HG03159 (cell line): ENCODE measurements at regions not wholly inside any gene's neighbourhood (a gene's known extent, or its start where the extent isn't known, plus 50 kb on each side); places are given as distances from the start of the nearest gene placed in this dataset.
"Not testable (repeated sequence)": the region's sequence is repeated elsewhere in the genome, so short reads cannot be mapped to it uniquely, and the experiment has no call there.

Experiments
- ATAC-seq: cut with Tn5 transposase; IDR thresholded peaks from one replicate; pipeline ENCODE4 v1.9.1; 2021; ENCODE audit warnings: mild to moderate bottlenecking, moderate library complexity; ENCODE audit not compliant: unreplicated experiment

DNA sequence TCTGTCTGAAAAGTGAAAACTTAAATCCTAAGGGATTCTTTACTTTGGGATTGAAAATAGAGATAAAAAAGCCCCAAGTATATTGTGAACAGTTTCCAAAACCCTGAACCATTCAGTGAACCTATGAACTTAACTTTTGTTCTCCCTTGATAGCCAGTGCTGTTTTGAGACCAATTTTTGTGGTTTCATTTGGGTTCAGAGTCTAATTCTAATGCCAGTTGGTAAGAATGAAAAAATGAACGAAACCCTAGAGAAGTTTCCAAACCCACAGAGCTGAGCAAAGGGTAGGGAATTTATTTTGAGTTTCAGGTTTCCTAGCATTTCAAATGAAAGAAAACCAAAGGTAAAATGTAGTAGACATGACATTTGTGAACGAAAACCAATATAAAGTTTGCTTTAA, 1366.8 kb downstream of the EFNA5 start:
- no peak for ATAC-seq

DNA sequence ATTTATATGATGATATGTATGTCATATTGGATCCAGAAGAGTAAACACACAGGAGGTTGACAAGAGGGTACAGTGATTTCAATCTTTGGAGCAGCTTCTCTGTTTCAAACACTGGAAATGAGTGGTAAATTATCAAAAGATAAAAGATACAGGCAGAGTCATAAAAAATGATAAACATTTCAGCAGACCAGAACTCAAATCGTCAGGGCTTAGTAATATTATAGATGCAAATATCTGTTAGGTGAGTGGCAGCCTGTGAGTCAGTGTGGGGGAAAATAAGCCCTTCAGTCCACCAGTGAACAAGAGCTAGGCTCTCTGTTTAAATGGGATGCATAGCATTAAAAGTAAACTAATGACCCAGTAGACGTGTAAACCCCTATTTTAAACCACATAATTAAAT, 1378.1 kb downstream of the EFNA5 start:
- ATAC-seq: no peak

DNA sequence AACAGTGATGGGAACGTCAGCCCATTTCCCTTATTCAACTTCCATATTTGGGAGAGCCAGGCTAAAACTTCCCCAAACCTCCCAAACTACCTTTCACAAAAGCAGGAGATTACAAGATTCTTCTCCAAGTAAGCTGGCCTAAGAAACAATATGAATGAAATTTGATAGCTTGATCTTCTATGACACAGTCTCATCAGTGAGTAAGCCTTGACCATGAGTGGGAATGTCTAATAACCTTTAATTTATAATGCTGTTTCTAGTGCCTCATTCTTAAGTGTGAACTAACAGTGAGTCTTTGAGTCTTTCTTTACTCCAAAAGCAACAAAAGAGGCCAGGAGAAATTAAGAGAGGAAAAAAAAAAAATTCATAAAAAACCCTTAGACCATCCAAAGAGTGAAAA, 1379.9 kb downstream of the EFNA5 start:
- no peak for ATAC-seq

DNA sequence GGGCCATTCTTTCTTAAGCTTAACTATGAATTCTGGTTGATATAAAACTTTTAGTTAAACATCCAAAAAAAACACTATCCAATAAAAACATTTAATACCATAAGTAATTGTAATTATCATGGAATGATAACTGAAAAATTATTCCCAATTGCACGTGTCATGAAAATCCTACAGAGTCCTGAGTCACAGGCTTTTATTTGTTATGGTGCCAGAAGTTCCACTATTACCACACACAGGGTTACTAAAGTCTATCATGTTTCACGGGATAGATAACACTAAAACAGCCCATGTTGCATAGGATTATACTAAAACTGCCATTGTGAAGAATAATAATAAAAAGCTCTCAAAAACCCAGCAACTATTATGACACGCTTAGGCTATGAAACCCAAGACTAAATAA, 1381.8 kb downstream of the EFNA5 start:
- ATAC-seq: no peak

DNA sequence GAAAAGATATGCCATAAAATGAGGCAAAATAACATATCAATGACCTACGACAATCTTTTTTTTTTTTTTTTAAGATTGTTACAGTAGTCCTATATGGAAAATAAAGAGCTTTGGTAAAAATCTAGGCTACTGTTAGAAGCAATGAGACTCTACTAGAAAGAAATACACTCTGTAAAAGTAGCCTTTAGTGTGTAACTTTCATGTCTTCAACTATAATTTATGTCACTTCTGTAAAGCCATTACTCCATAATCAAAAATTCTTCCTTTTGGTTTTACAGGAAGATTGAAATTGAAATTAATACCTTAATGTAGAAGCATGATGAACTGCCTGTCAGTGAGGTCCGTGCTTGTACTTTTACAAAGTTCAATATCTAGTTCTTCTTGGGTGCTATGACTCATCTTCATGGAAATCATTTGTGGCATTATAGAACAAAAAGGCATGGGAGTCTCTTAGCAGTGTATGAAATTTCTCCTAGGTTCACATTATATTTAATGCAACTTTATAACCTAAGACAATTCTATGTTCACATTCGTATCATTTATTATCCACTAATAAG, 1393.1 kb downstream of the EFNA5 start:
- no peak for ATAC-seq

DNA sequence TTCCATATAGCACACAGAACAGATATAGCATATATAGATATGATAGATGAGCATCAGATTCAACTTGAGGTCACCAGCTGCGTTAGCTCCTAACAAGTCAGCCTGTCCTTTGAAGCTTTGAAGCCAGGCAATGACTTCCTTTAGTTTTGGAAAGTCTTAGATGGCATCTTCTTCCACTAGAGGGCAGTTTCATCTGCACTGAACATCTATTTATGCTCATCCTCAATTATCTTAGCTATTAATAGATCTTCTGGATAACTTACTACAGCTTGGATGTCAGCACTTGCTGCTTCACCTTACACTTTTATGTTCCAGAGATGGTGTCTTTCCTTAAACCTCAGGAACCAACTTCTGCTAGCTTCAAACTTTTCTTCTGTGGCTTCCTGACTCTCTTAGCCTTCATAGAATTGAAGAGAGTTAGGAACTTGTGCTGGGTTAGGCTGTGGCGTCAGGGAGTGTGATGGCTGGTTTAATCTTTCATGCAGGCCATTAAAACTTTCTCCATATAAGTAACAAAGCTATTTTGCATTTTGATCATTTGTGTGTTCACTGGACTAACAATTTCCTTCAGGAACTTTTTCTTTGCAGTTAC, 1401.4 kb downstream of the EFNA5 start:
- no peak for ATAC-seq

DNA sequence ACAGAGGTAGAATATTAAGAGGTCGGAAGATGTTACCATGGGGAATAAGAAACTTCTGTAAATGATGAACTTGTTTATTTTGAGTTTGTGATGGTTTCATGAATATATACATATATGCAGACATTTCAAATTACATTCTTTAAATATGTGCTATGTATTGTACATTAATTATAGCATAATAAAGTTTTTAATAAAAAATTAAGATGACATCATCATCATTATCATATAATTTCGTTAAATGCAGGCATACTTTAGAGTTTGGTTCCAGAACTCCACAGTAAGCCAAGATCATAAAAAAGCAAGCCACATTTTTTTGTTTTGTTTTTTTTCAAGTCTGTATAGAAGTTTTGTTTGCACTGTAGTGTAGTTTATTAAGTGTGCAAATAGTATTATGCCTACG, 1403.5 kb downstream of the EFNA5 start:
- no peak for ATAC-seq

DNA sequence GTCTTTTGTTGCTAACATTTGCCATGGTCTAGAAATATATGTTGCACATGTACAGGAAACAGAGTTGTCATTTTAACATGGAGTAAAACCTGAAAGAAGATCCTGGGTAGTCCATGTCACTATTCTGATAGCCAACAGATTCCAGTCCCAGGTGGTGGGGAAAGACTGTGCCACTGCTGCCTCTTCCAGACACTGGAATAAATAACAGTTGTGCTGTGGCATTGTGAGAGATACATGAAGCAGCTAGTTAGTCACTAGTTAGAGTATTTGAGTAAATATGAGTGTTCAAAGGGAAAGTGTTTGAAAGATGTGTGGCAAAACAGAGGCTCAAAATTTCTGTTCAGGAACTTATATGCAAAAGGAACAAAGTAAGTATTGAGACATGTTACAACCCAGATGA, 1408.3 kb downstream of the EFNA5 start:
- ATAC-seq: no peak

DNA sequence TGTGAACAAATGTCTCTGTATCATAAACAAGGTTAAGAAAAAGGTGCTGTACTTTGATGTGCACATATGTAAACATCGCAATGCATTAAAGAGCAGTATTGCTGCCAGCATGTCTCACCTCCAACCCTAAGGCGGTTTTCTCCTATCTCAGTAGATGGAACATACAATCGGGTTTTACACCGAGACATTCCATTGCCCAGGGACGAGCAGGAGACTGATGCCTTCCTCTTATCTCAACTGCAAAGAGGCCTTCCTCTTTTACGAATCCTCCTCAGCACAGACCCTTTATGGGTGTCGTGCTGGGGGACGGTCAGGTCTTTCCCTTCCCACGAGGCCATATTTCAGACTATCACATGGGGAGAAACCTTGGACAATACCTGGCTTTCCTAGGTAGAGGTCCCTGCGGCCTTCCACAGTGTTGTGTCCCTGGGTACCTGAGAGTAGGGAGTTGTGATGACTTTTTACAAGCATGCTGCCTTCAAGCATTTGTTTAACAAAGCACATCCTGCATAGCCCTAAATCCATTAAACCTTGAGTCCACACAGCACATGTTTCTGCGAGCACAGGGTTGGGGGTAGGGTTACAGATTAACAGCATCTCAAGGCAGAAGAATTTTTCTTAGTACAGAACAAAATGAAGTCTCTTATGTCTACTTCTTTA, 1411.2 kb downstream of the EFNA5 start:
- not testable (repeated sequence) for ATAC-seq

DNA sequence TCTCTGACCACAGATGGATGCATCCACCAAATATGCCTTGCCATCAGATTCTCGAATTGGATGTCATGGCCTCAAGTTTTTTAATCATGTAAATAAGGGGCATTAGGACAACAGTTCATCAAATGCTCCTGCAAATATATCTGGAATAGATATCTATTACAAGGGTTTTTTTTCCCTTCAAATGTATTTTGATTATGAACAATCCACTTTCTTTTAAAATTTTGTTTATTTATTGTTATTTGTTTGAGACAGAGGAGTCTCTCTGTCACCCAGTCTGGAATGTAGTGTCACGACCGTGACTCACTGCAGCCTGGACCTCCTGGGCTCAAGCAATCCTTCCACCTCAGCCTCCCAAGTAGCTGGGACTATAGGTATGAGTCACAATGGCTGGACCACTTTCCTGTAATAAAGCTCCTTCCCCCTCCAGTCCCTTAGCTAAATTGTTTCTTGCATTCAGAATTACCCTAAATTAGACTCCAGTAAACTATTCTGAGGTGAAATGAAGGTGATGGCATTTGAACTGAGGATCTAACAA, 1412.1 kb downstream of the EFNA5 start:
- ATAC-seq: no peak

DNA sequence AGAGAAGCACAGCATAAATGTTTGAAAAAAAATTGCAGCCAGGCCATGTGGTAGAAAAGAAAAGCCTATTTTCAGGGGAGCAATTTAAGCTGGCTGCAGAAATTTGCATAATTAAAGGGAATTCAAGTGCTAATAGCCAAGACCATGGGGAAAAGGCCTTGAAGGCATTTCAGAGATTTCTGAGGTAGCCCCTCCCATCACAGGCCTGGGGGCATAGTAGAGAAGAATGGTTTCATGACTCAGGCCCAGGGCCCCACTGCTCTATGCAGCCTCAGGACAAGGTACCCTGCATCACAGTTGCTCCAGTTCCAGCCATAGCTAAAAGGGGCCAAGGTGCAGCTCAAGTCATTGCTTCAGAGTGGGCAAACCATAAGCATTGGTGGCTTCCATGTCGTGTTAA, 1416.0 kb downstream of the EFNA5 start:
- ATAC-seq: no peak

DNA sequence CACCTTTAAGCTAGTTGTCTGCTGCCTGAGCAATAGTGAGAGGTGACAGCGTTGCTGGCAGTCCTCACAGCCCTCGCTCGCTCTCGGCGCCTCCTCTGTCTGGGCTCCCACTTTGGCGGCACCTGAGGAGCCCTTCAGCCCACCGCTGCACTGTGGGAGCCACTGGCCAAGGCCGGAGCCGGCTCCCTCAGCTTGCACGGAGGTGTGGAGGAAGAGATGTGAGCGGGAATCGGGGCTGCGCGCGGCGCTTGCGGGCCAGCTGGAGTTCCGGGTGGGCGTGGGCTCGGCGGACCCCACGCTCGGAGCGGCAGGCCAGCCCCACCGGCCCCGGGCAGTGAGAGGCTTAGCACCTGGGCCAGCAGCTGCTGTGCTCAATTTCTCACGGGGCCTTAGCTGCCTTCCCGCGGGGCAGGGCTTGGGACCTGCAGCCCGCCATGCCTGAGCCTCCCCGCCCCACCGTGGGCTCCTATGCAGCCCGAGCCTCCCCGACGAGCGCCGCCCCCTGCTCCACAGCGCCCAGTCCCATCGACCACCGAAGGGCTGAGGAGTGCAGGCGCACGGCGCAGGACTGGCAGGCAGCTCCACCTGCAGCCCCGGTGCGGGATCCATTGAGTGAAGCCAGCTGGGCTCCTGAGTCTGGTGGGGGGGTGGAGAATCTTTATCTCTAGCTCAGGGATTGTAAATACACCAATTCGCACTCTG, 1424.5 kb downstream of the EFNA5 start:
- ATAC-seq: not testable (repeated sequence)

DNA sequence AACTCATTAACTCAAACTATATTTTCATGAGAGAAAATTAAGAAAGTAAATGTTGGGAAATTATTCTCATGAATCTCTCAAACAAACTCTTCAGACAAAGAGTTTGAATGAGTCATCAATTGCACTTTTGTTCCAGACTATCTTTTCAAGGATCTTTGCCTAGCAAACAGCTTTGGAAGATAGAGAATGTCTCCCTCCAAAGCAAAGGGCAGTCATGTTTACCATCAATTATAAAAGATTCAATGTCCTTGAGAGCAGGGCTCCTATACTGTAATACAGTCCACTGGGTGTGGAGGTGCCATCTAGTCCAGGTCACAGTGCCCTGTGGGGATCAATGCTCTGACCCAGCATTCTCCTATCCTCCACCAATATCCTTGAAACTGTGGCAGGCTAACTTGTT, 1429.3 kb downstream of the EFNA5 start:
- ATAC-seq: no peak

DNA sequence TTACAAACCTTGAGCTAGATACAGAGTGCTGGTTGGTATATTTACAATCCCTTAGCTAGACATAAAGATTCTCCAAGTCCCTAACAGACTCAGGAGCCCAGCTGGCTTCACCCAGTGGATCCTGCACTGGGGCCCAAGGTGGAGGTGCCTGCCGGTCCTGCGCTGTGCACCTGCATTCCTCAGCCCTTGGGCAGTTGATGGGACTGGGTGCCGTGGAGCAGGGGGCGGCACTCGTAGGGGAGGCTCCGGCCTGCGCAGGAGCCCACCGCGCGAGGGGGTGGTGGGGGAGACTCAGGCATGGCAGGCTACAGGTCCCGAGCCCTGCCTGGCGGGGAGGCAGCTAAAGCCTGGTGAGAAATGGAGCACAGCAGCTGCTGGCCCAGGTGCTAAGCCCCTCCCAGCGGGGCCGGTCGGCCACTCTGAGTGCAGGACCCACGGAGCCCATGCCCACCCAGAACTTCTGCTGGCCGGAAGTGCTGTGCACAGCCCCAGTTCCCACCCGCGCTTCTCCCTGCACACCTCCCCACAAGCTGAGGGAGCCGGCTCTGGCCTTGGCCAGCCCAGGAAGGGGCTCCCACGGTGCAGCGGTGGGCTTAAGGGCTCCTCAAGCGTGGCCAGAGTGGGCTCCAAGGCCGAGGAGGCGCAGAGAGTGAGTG, 1464.7 kb downstream of the EFNA5 start:
- ATAC-seq: no peak

DNA sequence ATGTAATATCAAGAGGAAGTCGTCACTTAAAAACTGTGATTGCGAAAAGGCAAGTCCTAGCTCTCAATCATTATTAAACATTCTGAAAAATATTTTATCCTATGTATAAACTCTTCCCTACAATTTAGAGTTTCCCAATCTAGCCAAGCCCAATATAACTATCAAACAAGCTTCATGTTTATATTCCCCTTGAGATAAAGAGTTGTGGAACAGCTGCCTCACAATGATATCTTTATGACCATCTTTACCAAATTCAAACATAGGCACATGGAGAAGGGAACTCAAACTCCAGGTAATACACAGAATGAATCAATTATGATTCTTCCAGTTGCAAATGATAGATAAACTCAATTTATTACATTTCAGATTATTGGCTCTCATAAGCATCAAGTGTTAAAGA, 1468.7 kb downstream of the EFNA5 start:
- ATAC-seq: no peak

DNA sequence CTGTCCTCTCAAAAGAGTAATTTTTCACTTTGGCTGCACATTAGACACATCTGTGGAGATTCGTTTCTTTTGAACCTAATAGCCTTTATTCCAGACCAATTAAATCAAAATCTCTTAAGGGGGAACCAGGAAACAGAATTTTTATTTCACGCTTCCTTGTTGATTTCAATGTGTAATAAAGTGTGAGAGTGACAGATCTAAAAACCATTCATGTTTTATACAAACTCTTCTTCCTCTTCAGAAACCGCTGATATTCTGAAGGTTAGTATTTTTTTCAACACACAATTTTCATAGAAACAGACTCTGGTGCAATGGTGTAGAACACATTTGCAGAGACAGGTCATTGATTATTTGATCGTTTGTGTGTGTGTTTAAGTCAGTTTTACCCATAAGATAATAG, 1469.8 kb downstream of the EFNA5 start:
- ATAC-seq: no peak

DNA sequence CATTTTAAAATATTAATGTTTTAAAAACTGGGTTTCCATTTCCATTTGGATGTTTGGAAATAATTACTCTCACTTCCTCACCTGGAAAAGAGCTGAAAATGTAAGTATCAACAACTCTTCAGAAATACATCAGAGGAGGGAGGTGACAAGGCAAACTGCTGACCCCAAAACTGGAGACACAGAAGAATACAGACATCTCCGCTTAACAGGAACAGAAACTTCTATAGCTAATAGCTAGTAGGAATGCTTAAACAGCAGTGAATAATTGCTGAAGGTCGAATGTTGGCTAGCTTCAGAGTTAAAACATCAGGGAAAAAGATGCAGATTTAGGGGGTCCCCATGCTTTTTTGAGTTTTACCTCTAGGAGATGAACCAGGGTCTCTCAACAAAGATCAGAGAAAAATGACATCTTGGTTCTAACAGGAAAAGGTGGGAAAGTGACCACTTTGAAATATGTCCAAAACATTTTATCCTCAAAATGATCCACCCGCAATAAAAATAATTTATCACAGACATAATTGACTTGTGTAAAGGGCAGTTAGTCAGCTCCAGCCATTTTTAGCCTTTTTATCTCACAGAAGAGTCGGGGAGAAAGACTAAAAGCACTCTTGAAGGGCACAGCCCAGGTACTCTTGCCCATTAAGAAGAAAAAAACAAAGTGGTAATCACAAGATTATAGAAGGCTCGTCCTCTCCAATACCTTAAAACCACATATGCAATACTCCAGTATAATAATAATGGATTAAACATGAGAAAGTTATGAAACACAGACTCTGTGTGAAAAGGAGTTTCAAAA, 1474.9 kb downstream of the EFNA5 start:
- no peak for ATAC-seq

DNA sequence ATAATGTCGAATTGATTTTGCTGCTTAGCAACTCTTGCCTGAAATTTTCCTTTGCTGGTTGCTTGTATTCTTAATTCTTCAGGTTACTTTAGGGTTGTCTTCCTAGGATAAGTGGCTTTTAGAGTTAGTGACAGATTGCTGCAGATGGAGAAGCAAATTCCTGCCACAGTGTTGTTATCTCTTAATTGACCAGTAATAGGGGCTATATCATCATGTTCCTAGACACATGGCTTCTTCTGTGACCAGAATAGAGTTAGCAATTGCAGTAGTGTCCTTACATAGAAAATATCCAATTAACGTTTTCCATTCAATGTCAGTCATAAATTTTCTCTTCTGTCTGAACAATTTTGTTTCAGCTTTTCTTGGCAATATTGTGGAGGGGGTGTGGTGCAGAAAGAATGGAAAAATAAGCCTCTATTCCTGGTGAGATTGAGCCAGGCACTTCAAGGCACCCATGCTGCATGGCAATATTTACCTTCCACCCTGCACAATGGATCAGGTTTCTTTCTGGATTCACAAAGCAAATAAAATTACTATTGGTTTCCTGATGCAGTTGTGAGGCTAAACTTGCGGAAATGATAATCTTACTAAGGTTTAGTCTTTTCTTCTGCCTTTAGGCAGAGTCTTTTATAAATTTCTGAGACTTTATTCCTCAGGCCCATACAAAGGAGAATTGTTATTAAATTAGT, 1481.5 kb downstream of the EFNA5 start:
- no peak for ATAC-seq

DNA sequence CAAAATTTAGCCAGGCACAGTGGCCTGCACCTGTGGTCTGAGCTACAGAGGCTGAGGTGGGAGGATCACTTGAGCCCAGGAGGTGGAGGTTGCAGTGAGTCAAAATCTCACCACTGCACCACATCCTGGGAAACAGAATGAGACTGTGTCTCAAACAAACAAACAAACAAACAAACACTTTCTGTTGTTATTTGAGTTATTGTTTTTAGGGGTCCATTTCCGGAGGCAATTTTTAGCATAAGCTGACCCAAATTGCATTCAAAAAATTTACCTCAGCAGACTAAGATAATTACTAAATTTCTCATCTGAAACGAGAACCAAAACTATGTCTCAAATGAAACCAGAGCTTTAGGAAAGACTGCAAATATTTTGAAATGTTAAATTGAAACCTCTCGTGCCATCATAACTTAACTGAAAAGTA, 1485.1 kb downstream of the EFNA5 start:
- ATAC-seq: no peak

DNA sequence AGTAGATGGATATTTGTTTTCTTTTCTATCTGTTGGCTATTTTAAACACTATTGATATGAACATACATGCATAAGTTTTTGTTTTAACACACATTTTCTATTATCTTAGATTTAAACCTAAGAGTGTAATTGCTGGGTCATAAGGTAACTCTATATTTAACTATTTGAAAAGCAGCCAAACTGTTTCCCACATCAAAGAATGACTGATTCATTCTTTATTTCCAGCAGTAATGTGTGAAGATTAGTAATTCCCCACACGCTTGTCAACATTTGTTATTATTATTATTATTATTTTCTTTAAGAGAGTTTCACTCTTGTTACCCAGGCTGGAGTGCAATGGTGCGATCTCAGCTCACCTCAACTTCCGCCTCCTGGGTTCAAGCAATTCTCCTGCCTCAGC, 1495.8 kb downstream of the EFNA5 start:
- no peak for ATAC-seq
